Natural killer cell (primary cell): ENCODE measurements at regions not wholly inside any gene's neighbourhood (a gene's known extent, or its start where the extent isn't known, plus 50 kb on each side); places are given as distances from the start of the nearest gene placed in this dataset.

Experiments
- ATAC-seq, 3 donors: fragments of 150-1000 bp in 2 of 3; fragments of 200-7000 bp in 1 of 3; cut with Tn5 transposase; 1 replicate in 1 of 3; 2 replicates in 2 of 3; pipeline ENCODE4 v1.10.0; 2021; ENCODE audit warnings: mild to moderate bottlenecking in 2 of 3, moderate library complexity in 2 of 3
- DNase-seq, 2 donors: peaks; one replicate each; pipeline versions ENCODE4 v3.0.0 to v3.0.0-alpha.2; 2013 to 2021; ENCODE audit warnings: mixed read lengths in 1 of 2
- H3K27ac ChIP-seq: one replicate; pipeline ENCODE4 v1.5.1; 2013; ENCODE audit warnings: mild to moderate bottlenecking, low read length
- H3K27me3 ChIP-seq: one replicate; pipeline ENCODE4 v1.6.1; 2013; ENCODE audit warnings: low read length; ENCODE audit not compliant: control insufficient read depth, insufficient read depth
- H3K36me3 ChIP-seq: one replicate; pipeline ENCODE4 v1.6.1; 2013; ENCODE audit warnings: low read length; ENCODE audit not compliant: control insufficient read depth, insufficient read depth
- H3K4me1 ChIP-seq: one replicate; pipeline ENCODE4 v1.6.1; 2013; ENCODE audit warnings: low read length; ENCODE audit not compliant: control insufficient read depth, insufficient read depth
- H3K4me3 ChIP-seq: one replicate; pipeline ENCODE4 v1.5.1; 2013; ENCODE audit warnings: low read length
- H3K9me3 ChIP-seq: one replicate; pipeline ENCODE4 v1.6.1; 2013; ENCODE audit warnings: low read length; ENCODE audit not compliant: control insufficient read depth, insufficient read depth
- H3K27ac Mint-ChIP-seq, 2 donors: one replicate each; pipeline ENCODE4 v1.8.0; 2022; ENCODE audit warnings: mild to moderate bottlenecking in 2 of 2, mixed read lengths in 2 of 2, moderate library complexity in 1 of 2
- H3K27me3 Mint-ChIP-seq, 2 donors: one replicate each; pipeline ENCODE4 v1.8.0; 2022; ENCODE audit warnings: low read depth in 2 of 2, mixed read lengths in 2 of 2
- H3K36me3 Mint-ChIP-seq: one replicate; pipeline ENCODE4 v1.8.0; 2022; ENCODE audit warnings: mixed read lengths
- H3K4me1 Mint-ChIP-seq, 2 donors: one replicate each; pipeline ENCODE4 v1.8.0; 2022; ENCODE audit warnings: mixed read lengths in 2 of 2
- H3K4me3 Mint-ChIP-seq: one replicate; pipeline ENCODE4 v1.8.0; 2022; ENCODE audit warnings: mild to moderate bottlenecking, moderate library complexity, mixed read lengths
- H3K9me3 Mint-ChIP-seq, 2 donors: one replicate each; pipeline ENCODE4 v1.8.0; 2022; ENCODE audit warnings: mixed read lengths in 2 of 2
- CTCF ChIP-seq: fragments of 200-600 bp; IDR thresholded peaks from one replicate; pipeline ENCODE4 v1.8.0; 2022; ENCODE audit warnings: antibody characterized with exemption
- WGBS: methylation state at CpG from one replicate; pipeline ENCODE4 v1.1.7; 2013; ENCODE audit warnings: missing lambda C conversion rate; ENCODE audit not compliant: insufficient coverage; 5-methylcytosine and 5-hydroxymethylcytosine counted together
- intact Hi-C: fragments of 100-400 bp; cut with micrococcal nuclease; formaldehyde crosslinking; loops from one replicate; pipeline ENCODE4 v1.14.2; 2022

GRCh38 chr4:27721193-27721592 lies 860.6 kb downstream of the STIM2 start:
- DNase-seq (no peak), ATAC-seq (no peak)
- Mint-ChIP-seq H3K4me3 (no peak overlapping the region), H3K4me1 (no peaks in the 10 kb centered on the region), H3K9me3 (peaks cover 5% of the 10 kb centered on the region in 2 donors), H3K36me3 (no peaks in the 10 kb centered on the region), H3K27me3 (no peaks in the 10 kb centered on the region), H3K27ac (no peak overlapping the region)
- H3K36me3 ChIP-seq: no peaks in the 10 kb centered on the region
- peaks cover 5% of the 10 kb centered on the region for H3K9me3 ChIP-seq
- intact Hi-C loops: no loop called here
- no peak for TF ChIP-seq CTCF
- H3K27me3 ChIP-seq: no peaks in the 10 kb centered on the region
- H3K27ac ChIP-seq: no peak overlapping the region
- no peak overlapping the region for H3K4me3 ChIP-seq
- WGBS: 66% methylated on average over 8 of the region's 8 CpGs
- no peaks in the 10 kb centered on the region for H3K4me1 ChIP-seq

GRCh38 chr4:27728892-27729291 lies 868.3 kb downstream of the STIM2 start:
- Histone ChIP-seq H3K4me3 (no peak overlapping the region), H3K27ac (no peak overlapping the region), H3K27me3 (no peaks in the 10 kb centered on the region), H3K36me3 (no peaks in the 10 kb centered on the region), H3K9me3 (no peaks in the 10 kb centered on the region), H3K4me1 (no peaks in the 10 kb centered on the region)
- Mint-ChIP-seq H3K27ac (no peak overlapping the region), H3K36me3 (no peaks in the 10 kb centered on the region), H3K27me3 (no peaks in the 10 kb centered on the region), H3K4me1 (no peaks in the 10 kb centered on the region), H3K9me3 (peaks cover 2 to 6% of the 10 kb centered on the region in 2 donors), H3K4me3 (no peak overlapping the region)
- no peak for TF ChIP-seq CTCF
- WGBS: 85% methylated on average over 2 of the region's 3 CpGs
- ATAC-seq (no peak), DNase-seq (no peak)
- intact Hi-C loops: no loop called here

GRCh38 chr4:27742816-27743215 lies 882.2 kb downstream of the STIM2 start:
- H3K36me3 ChIP-seq: no peaks in the 10 kb centered on the region
- no peaks in the 10 kb centered on the region for H3K27me3 Mint-ChIP-seq
- intact Hi-C loops: no loop called here
- H3K9me3 Mint-ChIP-seq: peaks cover 12 to 15% of the 10 kb centered on the region in 2 donors
- H3K36me3 Mint-ChIP-seq: no peaks in the 10 kb centered on the region
- H3K4me3 ChIP-seq: no peak overlapping the region
- DNase-seq: no peak
- H3K4me1 Mint-ChIP-seq: no peaks in the 10 kb centered on the region
- no peak overlapping the region for H3K4me3 Mint-ChIP-seq
- H3K4me1 ChIP-seq: no peaks in the 10 kb centered on the region
- no peak for ATAC-seq
- H3K9me3 ChIP-seq: no peaks in the 10 kb centered on the region
- no peak overlapping the region for H3K27ac ChIP-seq
- no peaks in the 10 kb centered on the region for H3K27me3 ChIP-seq
- H3K27ac Mint-ChIP-seq: no peak overlapping the region
- no peak for TF ChIP-seq CTCF
